ENCODE measurements at regions not wholly inside any gene's neighbourhood (a gene's known extent, or its start where the extent isn't known, plus 50 kb on each side); places are given as distances from the start of the nearest gene placed in this dataset.

DNA sequence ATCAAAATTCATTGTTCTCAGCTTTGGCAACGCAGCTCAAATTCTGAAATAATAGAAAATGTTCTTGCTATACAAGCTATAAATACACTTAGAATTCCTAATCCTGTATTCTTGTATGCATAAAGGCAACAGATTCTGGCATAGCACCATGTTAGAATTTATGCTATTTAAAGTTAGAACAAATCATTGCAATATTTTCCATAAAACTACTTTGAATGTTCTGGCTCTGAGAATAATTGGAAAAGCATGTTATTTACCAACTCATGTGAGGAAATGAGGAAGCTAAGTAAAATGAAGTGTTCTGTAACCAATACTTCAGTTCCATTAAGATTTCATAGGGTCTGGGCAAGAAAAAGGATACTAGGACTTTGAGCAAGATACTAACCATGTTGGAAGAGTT lies 888.9 kb downstream of the SQOR start:
- Histone ChIP-seq H3K4me3 (ENCODE audit: low read depth, low read length) (no peak overlapping the region), H3K4me1 (ENCODE audit: control insufficient read depth, insufficient read depth, low read length) (no peaks in the 10 kb centered on the region), H3K9ac (ENCODE audit: low read depth, low read length) (no peak overlapping the region), H3K36me3 (ENCODE audit: control insufficient read depth, insufficient read depth, low read length) (no peaks in the 10 kb centered on the region), H3K27me3 (ENCODE audit: control insufficient read depth, insufficient read depth, low read length) (no peaks in the 10 kb centered on the region), H3K9me3 (ENCODE audit: control insufficient read depth, insufficient read depth, low read length) (no peaks in the 10 kb centered on the region), H3K27ac (ENCODE audit: low read depth, low read length) (no peak overlapping the region)

- no peaks in the 10 kb centered on the region for H3K9me3 ChIP-seq (ENCODE audit: control insufficient read depth, insufficient read depth, low read length)
- H3K4me1 ChIP-seq (ENCODE audit: control insufficient read depth, insufficient read depth, low read length) = no peaks in the 10 kb centered on the region
- H3K27ac ChIP-seq (ENCODE audit: low read depth, low read length) = no peak overlapping the region
- no peaks in the 10 kb centered on the region for H3K36me3 ChIP-seq (ENCODE audit: control insufficient read depth, insufficient read depth, low read length)
- H3K4me3 ChIP-seq (ENCODE audit: low read depth, low read length) = no peak overlapping the region
- no peak overlapping the region for H3K9ac ChIP-seq (ENCODE audit: low read depth, low read length)
- no peaks in the 10 kb centered on the region for H3K27me3 ChIP-seq (ENCODE audit: control insufficient read depth, insufficient read depth, low read length)
These were observed 891.3 kb downstream of the SQOR start for GRCh38 chr15:46525984-46526725.

GRCh38 chr15:46526726-46527110 lies 891.9 kb downstream of the SQOR start:
- Histone ChIP-seq H3K27ac (ENCODE audit: low read depth, low read length) (no peak overlapping the region), H3K9me3 (ENCODE audit: control insufficient read depth, insufficient read depth, low read length) (no peaks in the 10 kb centered on the region), H3K27me3 (ENCODE audit: control insufficient read depth, insufficient read depth, low read length) (no peaks in the 10 kb centered on the region), H3K36me3 (ENCODE audit: control insufficient read depth, insufficient read depth, low read length) (no peaks in the 10 kb centered on the region), H3K4me3 (ENCODE audit: low read depth, low read length) (no peak overlapping the region), H3K4me1 (ENCODE audit: control insufficient read depth, insufficient read depth, low read length) (no peaks in the 10 kb centered on the region), H3K9ac (ENCODE audit: low read depth, low read length) (no peak overlapping the region)

GRCh38 chr15:46543626-46544025 lies 908.8 kb downstream of the SQOR start:
- H3K27me3 ChIP-seq (ENCODE audit: control insufficient read depth, insufficient read depth, low read length) = no peaks in the 10 kb centered on the region
- no peak overlapping the region for H3K9ac ChIP-seq (ENCODE audit: low read depth, low read length)
- H3K9me3 ChIP-seq (ENCODE audit: control insufficient read depth, insufficient read depth, low read length) = no peaks in the 10 kb centered on the region
- H3K4me1 ChIP-seq (ENCODE audit: control insufficient read depth, insufficient read depth, low read length) = no peaks in the 10 kb centered on the region
- no peak overlapping the region for H3K4me3 ChIP-seq (ENCODE audit: low read depth, low read length)
- H3K36me3 ChIP-seq (ENCODE audit: control insufficient read depth, insufficient read depth, low read length) = no peaks in the 10 kb centered on the region
- H3K27ac ChIP-seq (ENCODE audit: low read depth, low read length) = no peak overlapping the region

DNA sequence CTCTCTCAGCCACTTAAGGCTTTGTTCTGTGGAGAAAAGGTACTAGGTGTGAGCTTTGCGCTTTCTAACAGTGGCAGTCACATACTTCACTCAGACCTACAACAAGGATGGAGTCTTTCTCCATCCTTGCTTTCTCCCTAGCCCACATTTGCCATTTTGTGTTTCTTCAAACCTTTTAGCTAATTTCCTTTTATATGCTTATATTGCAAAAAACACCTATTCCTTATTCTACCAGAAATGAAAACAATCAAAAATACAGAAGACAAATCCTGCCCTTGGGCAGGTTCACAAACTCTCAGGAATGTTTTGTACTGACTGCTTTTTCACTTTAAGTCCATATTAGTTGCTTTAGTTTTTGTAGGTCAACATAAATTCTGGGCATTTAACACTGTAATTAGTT lies 914.2 kb downstream of the SQOR start:
- no peaks in the 10 kb centered on the region for H3K36me3 ChIP-seq (ENCODE audit: control insufficient read depth, insufficient read depth, low read length)
- H3K9me3 ChIP-seq (ENCODE audit: control insufficient read depth, insufficient read depth, low read length) = no peaks in the 10 kb centered on the region

GRCh38 chr15:46552316-46552715 lies 917.5 kb downstream of the SQOR start:
- H3K4me3 ChIP-seq (ENCODE audit: low read depth, low read length) = no peak overlapping the region
- H3K36me3 ChIP-seq (ENCODE audit: control insufficient read depth, insufficient read depth, low read length) = no peaks in the 10 kb centered on the region
- no peaks in the 10 kb centered on the region for H3K27me3 ChIP-seq (ENCODE audit: control insufficient read depth, insufficient read depth, low read length)
- no peaks in the 10 kb centered on the region for H3K9me3 ChIP-seq (ENCODE audit: control insufficient read depth, insufficient read depth, low read length)
- no peak overlapping the region for H3K27ac ChIP-seq (ENCODE audit: low read depth, low read length)
- H3K9ac ChIP-seq (ENCODE audit: low read depth, low read length) = no peak overlapping the region
- H3K4me1 ChIP-seq (ENCODE audit: control insufficient read depth, insufficient read depth, low read length) = no peaks in the 10 kb centered on the region

More for the DNA sequence above, 914.2 kb downstream of the SQOR start:
- Histone ChIP-seq H3K27ac (ENCODE audit: low read depth, low read length) (no peak overlapping the region), H3K4me3 (ENCODE audit: low read depth, low read length) (no peak overlapping the region), H3K9ac (ENCODE audit: low read depth, low read length) (no peak overlapping the region), H3K4me1 (ENCODE audit: control insufficient read depth, insufficient read depth, low read length) (no peaks in the 10 kb centered on the region), H3K27me3 (ENCODE audit: control insufficient read depth, insufficient read depth, low read length) (no peaks in the 10 kb centered on the region)

DNA sequence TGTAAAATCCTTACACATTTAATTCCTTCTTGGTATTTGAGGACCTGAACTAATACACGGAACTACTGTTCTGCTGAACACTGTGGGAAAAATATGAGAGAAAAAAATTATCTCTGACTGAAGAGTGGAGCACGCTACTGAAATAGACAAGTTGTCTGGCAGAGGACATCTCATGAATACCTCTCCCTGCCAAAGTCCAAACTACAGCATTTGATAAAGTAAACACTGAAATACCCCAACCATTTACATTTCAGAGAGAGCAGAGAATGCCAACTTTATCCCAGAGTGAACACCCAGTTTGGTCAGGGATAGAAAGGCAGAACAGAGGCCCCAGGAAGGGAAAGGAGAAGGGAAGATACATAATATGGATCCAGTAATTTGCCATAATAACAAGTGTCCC lies 920.7 kb downstream of the SQOR start:
- Histone ChIP-seq H3K4me3 (ENCODE audit: low read depth, low read length) (no peak overlapping the region), H3K36me3 (ENCODE audit: control insufficient read depth, insufficient read depth, low read length) (no peaks in the 10 kb centered on the region), H3K27me3 (ENCODE audit: control insufficient read depth, insufficient read depth, low read length) (no peaks in the 10 kb centered on the region), H3K9me3 (ENCODE audit: control insufficient read depth, insufficient read depth, low read length) (no peaks in the 10 kb centered on the region), H3K4me1 (ENCODE audit: control insufficient read depth, insufficient read depth, low read length) (no peaks in the 10 kb centered on the region), H3K27ac (ENCODE audit: low read depth, low read length) (no peak overlapping the region), H3K9ac (ENCODE audit: low read depth, low read length) (no peak overlapping the region)

DNA sequence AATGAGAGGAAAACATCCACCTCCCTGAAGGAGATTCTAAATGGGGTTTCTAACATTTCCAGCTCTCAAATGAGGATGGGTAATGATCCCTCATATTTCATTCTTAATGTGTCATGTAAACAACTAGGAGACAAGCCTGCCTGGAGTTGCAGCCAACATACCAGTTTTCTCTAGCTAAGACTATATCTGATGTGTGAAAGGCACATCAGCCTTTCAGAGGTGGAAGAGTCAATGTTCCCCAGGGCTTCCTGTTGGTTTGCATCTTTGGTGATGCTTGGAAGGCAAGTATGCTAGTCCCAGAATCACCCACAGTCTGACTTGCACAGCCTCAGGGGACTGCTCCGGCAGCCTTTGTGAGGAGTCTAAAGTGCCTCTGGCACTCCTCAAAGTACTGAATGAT lies 921.2 kb downstream of the SQOR start:
- Histone ChIP-seq H3K4me3 (ENCODE audit: low read depth, low read length) (no peak overlapping the region), H3K27me3 (ENCODE audit: control insufficient read depth, insufficient read depth, low read length) (no peaks in the 10 kb centered on the region), H3K9me3 (ENCODE audit: control insufficient read depth, insufficient read depth, low read length) (no peaks in the 10 kb centered on the region), H3K27ac (ENCODE audit: low read depth, low read length) (no peak overlapping the region), H3K4me1 (ENCODE audit: control insufficient read depth, insufficient read depth, low read length) (no peaks in the 10 kb centered on the region), H3K36me3 (ENCODE audit: control insufficient read depth, insufficient read depth, low read length) (no peaks in the 10 kb centered on the region), H3K9ac (ENCODE audit: low read depth, low read length) (no peak overlapping the region)

DNA sequence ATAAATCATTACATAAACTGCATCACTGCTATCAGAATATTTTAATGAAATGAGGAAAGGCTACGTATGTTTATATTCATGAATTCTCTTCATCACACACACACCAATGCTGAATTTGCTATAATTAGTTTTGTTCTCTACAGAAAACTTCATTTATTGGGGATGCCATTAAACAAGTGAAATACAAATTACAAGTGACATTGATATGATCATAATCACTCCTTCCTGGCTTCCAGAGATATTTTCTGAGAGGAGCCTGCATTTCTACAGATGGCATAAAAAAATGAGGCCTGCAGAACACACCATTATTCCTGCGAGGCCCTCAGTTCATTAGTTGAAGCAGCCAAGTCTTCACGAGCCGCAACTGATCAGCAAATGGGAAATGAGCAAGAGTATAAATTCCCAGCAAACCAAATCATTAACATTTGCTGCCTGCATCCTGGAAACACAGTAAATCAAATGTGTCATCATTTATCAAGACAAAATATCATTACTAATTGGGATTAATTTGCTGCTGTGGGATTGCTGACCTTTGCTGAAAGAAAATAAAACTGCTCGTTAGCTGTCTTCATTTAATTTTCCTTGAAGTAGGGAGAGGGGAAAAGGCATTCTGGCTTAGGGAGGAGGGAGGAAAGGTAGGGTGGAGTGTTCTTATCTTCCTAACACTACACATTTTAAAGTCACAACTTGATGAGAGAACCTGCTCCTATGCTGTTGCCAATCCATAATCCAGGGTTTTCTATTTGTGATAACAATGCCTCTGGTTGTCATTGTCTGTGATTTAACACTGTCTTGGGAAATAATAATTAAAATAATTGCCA lies 921.9 kb downstream of the SQOR start:
- no peaks in the 10 kb centered on the region for H3K9me3 ChIP-seq (ENCODE audit: control insufficient read depth, insufficient read depth, low read length)

GRCh38 chr15:46567968-46568367 lies 933.1 kb downstream of the SQOR start:
- Histone ChIP-seq H3K9ac (ENCODE audit: low read depth, low read length) (no peak overlapping the region), H3K9me3 (ENCODE audit: control insufficient read depth, insufficient read depth, low read length) (no peaks in the 10 kb centered on the region), H3K4me3 (ENCODE audit: low read depth, low read length) (no peak overlapping the region), H3K4me1 (ENCODE audit: control insufficient read depth, insufficient read depth, low read length) (no peaks in the 10 kb centered on the region; the same call in 1 of the 2 replicates), H3K27me3 (ENCODE audit: control insufficient read depth, insufficient read depth, low read length) (no peaks in the 10 kb centered on the region), H3K27ac (ENCODE audit: low read depth, low read length) (no peak overlapping the region), H3K36me3 (ENCODE audit: control insufficient read depth, insufficient read depth, low read length) (no peaks in the 10 kb centered on the region)

More for the DNA sequence above, 921.9 kb downstream of the SQOR start:
- Histone ChIP-seq H3K4me1 (ENCODE audit: control insufficient read depth, insufficient read depth, low read length) (no peaks in the 10 kb centered on the region), H3K27ac (ENCODE audit: low read depth, low read length) (no peak overlapping the region), H3K9ac (ENCODE audit: low read depth, low read length) (no peak overlapping the region), H3K4me3 (ENCODE audit: low read depth, low read length) (no peak overlapping the region), H3K36me3 (ENCODE audit: control insufficient read depth, insufficient read depth, low read length) (no peaks in the 10 kb centered on the region), H3K27me3 (ENCODE audit: control insufficient read depth, insufficient read depth, low read length) (no peaks in the 10 kb centered on the region)

- Histone ChIP-seq H3K9me3 (ENCODE audit: control insufficient read depth, insufficient read depth, low read length) (no peaks in the 10 kb centered on the region), H3K27ac (ENCODE audit: low read depth, low read length) (no peak overlapping the region), H3K36me3 (ENCODE audit: control insufficient read depth, insufficient read depth, low read length) (no peaks in the 10 kb centered on the region), H3K4me3 (ENCODE audit: low read depth, low read length) (no peak overlapping the region), H3K9ac (ENCODE audit: low read depth, low read length) (no peak overlapping the region), H3K4me1 (ENCODE audit: control insufficient read depth, insufficient read depth, low read length) (no peaks in the 10 kb centered on the region; the same call in 1 of the 2 replicates), H3K27me3 (ENCODE audit: control insufficient read depth, insufficient read depth, low read length) (no peaks in the 10 kb centered on the region)
These were observed 935.0 kb downstream of the SQOR start for GRCh38 chr15:46569781-46570180.
